Naive B cell (primary cell): ENCODE measurements at regions not wholly inside any gene's neighbourhood (a gene's known extent, or its start where the extent isn't known, plus 50 kb on each side); places are given as distances from the start of the nearest gene placed in this dataset.
A peak's percentile ranks its signal among the peaks of the same experiment; 100 is the strongest.

Experiments
- ATAC-seq, 2 donors: fragments of 150-1000 bp; cut with Tn5 transposase; 2 replicates each; pipeline ENCODE4 v1.10.0; 2021; ENCODE audit warnings: low read depth in 2 of 2, mild to moderate bottlenecking in 2 of 2, moderate library complexity in 2 of 2
- DNase-seq: peaks from one replicate; pipeline ENCODE4 v3.0.0; 2022
- H3K27ac Mint-ChIP-seq, 6 donors: one replicate each; pipeline ENCODE4 v1.8.0; 2020 to 2022; ENCODE audit warnings: mild to moderate bottlenecking in 6 of 6, mixed read lengths in 6 of 6, moderate library complexity in 5 of 6, inconsistent platforms in 2 of 6
- H3K27me3 Mint-ChIP-seq, 3 donors: one replicate each; pipeline ENCODE4 v1.8.0; 2021 to 2022; ENCODE audit warnings: mixed read lengths in 3 of 3, mild to moderate bottlenecking in 1 of 3
- H3K36me3 Mint-ChIP-seq, 2 donors: one replicate each; pipeline ENCODE4 v1.8.0; 2020 to 2022; ENCODE audit warnings: mixed read lengths in 2 of 2, inconsistent platforms in 1 of 2, mild to moderate bottlenecking in 1 of 2
- H3K4me1 Mint-ChIP-seq, 3 donors: one replicate each; pipeline ENCODE4 v1.8.0; 2020 to 2022; ENCODE audit warnings: mixed read lengths in 3 of 3, inconsistent platforms in 1 of 3, mild to moderate bottlenecking in 1 of 3, moderate library complexity in 1 of 3
- H3K4me3 Mint-ChIP-seq, 8 donors: one replicate each; pipeline ENCODE4 v1.8.0; 2020 to 2022; ENCODE audit warnings: mild to moderate bottlenecking in 8 of 8, mixed read lengths in 8 of 8, moderate library complexity in 8 of 8, inconsistent platforms in 2 of 8
- H3K9me3 Mint-ChIP-seq, 7 donors: one replicate each; pipeline ENCODE4 v1.8.0; 2020 to 2022; ENCODE audit warnings: mixed read lengths in 7 of 7, mild to moderate bottlenecking in 5 of 7, inconsistent platforms in 2 of 7, moderate library complexity in 1 of 7

DNA sequence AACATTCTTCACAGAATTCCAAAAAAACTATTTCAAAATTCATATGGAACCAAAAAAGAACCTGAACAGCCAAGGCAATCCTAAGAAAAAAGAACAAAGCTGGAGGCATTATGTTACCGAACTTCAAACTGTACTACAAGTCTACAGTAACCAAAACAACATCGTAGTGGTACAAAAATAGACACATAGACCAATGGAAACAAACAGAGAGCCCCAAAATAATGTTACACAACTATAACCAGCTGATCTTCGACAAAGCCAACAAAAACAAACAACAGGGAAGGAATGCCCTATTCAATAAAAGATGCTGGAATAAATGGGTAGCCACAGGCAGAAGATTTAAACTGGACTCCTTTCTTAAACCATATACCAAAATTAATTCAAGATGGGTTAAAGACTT, 1189.6 kb downstream of the PCDH18 start:
- peaks cover 0 to 16% (median 2%) of the 10 kb centered on the region in 7 donors for H3K9me3 Mint-ChIP-seq

DNA sequence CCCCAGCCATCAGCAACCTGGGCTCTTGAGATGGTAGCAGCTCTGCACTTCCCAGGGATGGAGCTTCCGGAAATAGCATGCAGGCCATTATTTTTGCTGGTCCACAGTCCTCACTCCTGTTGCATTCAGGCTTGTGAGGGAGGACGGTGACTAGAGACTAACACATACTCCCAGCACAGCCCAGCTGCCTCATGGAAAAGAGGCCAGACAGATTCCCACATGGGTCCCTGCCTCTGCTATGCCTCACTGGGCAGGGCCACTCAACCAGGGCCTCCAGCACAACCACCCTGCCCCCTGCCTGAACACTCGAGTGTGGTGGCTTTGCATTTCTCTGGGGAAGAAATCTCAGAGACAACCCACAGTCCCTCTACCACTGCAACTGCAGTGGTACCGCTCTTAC, 1195.1 kb downstream of the PCDH18 start:
- Mint-ChIP-seq H3K36me3 (no peaks in the 10 kb centered on the region), H3K4me1 (no peaks in the 10 kb centered on the region), H3K4me3 (no peak overlapping the region), H3K27me3 (no peaks in the 10 kb centered on the region), H3K27ac (no peak overlapping the region), H3K9me3 (peaks cover 0 to 14% (median 2%) of the 10 kb centered on the region in 7 donors)
- no peak for DNase-seq
- ATAC-seq, result no peak

More for the DNA sequence above, 1189.6 kb downstream of the PCDH18 start:
- no peaks in the 10 kb centered on the region for H3K27me3 Mint-ChIP-seq
- no peak overlapping the region for H3K27ac Mint-ChIP-seq
- no peaks in the 10 kb centered on the region for H3K36me3 Mint-ChIP-seq
- H3K4me1 Mint-ChIP-seq, result no peaks in the 10 kb centered on the region
- ATAC-seq (no peak), DNase-seq (no peak)
- H3K4me3 Mint-ChIP-seq, result no peak overlapping the region

DNA sequence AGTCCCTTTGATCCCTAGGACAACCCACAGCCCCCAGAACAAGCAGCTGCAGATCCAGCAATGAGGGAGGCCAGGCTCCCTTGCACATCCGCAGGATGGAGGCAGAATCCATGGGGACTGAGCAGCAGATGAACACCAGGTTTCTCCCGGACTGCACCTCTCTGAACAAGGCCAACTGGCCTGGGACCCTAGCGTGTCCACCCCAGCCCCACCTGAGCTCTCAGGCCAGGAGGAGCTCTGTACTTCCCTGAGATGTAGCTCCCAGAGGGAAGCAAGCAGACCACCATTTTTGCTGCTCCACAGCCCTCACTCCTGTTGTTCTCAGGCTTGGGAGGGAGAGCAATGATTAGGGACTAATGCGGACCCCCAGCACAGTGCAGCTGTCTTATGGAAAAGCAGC, 1195.8 kb downstream of the PCDH18 start:
- DNase-seq (no peak), ATAC-seq (no peak)
- Mint-ChIP-seq H3K36me3 (no peaks in the 10 kb centered on the region), H3K4me3 (no peak overlapping the region), H3K27me3 (no peaks in the 10 kb centered on the region), H3K27ac (no peak overlapping the region), H3K9me3 (peaks cover 0 to 14% (median 2%) of the 10 kb centered on the region in 7 donors), H3K4me1 (no peaks in the 10 kb centered on the region)

DNA sequence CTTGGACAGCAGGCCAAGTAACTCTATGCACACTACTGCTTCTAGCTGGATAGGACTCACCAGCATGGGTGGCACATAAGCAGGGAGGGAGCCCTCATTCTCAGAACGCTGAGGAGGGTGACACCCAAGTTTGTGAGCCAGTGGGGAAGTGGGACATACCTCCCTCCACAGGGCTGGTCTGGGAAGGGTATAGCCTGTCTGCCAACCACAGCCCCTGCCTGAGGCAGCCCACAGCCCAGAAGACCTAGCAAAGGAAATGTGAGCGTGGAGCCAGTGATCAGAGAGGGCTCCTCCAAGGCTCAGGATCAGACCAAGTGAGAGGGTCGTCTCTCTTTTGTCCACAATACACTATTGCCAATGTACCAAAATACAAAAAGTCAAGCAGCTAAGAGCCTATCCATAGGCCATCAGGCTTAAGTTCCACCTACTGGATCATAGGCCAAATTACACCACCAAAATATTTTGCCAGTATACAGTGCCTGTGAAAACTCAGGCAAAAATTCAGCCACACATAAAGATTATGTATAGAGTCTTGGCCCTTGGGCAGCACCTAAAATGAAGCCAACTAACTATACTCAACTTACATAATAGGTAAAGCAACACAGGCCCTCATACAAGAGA, 1203.1 kb downstream of the PCDH18 start:
- Mint-ChIP-seq H3K36me3 (no peaks in the 10 kb centered on the region), H3K27ac (peak overlapping the region in 1 of 6 donors; percentile 58), H3K4me3 (no peak overlapping the region), H3K27me3 (no peaks in the 10 kb centered on the region), H3K4me1 (no peaks in the 10 kb centered on the region), H3K9me3 (peaks cover 0 to 4% (median 0%) of the 10 kb centered on the region in 7 donors)
- DNase-seq, result no peak
- ATAC-seq, result no peak

DNA sequence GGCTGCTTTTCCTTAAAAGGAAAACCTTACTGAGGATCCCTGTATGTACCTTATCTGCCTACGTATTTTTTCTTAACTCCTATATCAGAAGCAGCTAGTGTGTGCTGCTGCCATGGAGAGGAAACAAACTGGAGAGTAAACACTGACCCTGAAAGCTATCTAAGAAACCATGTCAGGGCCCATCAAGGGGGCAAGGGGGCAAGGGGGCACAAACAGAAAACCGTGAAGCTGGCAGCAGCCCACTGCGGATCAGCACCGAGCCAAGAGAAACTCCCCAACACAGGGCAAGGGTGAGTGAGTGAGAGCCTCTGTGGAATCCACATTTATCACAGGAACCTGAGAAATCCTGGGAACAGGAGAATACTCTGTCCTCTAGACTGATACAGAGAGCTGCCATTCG, 1204.2 kb downstream of the PCDH18 start:
- no peak overlapping the region for H3K4me3 Mint-ChIP-seq
- peaks cover 0 to 4% (median 0%) of the 10 kb centered on the region in 7 donors for H3K9me3 Mint-ChIP-seq
- no peak overlapping the region for H3K27ac Mint-ChIP-seq
- no peak for ATAC-seq
- no peak for DNase-seq
- no peaks in the 10 kb centered on the region for H3K4me1 Mint-ChIP-seq
- no peaks in the 10 kb centered on the region for H3K27me3 Mint-ChIP-seq
- H3K36me3 Mint-ChIP-seq, result no peaks in the 10 kb centered on the region

DNA sequence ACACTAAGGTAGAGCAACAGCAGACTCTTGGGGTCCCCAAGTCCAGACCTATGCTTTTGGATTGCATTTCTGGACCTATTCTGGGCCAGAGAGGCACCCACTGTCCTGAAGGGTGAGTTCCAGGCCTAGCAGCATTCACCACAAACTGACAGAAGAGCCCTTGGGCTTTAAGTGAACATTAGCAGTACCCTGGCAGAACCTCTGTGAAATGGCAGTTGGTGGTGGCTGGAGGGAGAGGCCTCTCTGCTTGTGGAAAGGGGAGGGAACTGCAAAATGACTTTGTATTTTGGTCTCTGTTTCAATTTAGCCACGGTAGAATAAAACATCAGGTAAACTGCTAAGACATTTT, 1211.9 kb downstream of the PCDH18 start:
- DNase-seq (no peak), ATAC-seq (no peak)
- H3K4me1 Mint-ChIP-seq, result no peaks in the 10 kb centered on the region
- H3K9me3 Mint-ChIP-seq, result peaks cover 0 to 2% (median 2%) of the 10 kb centered on the region in 7 donors
- H3K4me3 Mint-ChIP-seq, result no peak overlapping the region
- no peaks in the 10 kb centered on the region for H3K36me3 Mint-ChIP-seq
- H3K27me3 Mint-ChIP-seq, result no peaks in the 10 kb centered on the region
- no peak overlapping the region for H3K27ac Mint-ChIP-seq

DNA sequence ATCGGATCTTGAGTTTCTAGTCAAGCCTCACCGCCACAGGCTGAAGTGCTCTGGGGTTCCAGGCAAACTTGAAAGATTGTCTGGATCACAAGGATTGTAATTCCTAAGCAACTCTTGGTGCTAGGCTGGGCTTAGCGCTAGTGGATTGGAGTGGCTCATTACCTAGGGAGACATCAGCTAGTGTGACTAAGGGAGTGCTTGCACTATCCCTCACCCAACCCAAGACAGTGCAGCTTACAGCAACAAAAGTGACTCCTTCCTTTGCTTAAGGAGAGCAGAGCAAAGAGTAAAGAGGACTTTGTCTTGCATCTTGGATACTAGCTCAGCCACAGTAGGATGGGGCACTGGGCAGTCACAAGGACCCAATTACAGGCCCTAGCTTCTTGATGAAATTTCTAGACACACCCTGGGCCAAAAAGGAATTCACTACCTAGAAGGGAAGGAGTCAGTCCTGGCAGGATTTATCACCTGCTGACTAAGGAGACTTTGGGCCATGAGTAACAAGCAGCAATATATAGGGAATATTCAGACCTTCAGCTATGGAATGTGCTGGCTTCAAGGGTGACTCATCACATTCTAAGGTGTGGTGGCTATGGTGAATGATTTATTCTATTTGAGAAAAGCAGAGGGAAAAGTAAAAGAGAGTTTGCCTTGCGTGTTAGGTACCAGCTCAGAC, 1212.4 kb downstream of the PCDH18 start:
- H3K36me3 Mint-ChIP-seq, result no peaks in the 10 kb centered on the region
- no peaks in the 10 kb centered on the region for H3K27me3 Mint-ChIP-seq
- H3K4me1 Mint-ChIP-seq, result no peaks in the 10 kb centered on the region
- DNase-seq (no peak), ATAC-seq (no peak)
- no peak overlapping the region for H3K27ac Mint-ChIP-seq
- peaks cover 0 to 2% (median 2%) of the 10 kb centered on the region in 7 donors for H3K9me3 Mint-ChIP-seq
- H3K4me3 Mint-ChIP-seq, result no peak overlapping the region

DNA sequence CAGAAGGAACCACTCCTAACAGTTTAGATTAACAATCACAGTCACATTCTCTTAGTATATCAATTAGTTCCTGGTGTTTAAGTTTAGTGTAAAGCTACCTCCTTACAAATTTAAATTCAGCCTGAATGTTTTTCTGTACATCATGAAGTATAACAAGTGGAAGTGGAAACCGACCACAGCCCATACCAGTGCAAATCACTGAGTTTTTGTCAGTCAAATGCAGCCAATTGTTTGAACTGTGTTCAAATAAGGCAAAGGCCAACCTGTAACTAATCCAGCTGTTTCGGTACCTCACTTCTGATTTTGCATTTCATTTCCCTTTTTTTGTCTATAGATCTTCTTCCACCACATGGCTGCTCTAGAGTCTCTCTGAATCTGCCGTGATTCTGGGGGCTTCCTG, 1215.3 kb downstream of the PCDH18 start:
- Mint-ChIP-seq H3K27me3 (no peaks in the 10 kb centered on the region), H3K36me3 (no peaks in the 10 kb centered on the region), H3K27ac (no peak overlapping the region), H3K4me1 (no peaks in the 10 kb centered on the region), H3K9me3 (peaks cover 0 to 2% (median 0%) of the 10 kb centered on the region in 7 donors), H3K4me3 (no peak overlapping the region)
- ATAC-seq (no peak), DNase-seq (no peak)

DNA sequence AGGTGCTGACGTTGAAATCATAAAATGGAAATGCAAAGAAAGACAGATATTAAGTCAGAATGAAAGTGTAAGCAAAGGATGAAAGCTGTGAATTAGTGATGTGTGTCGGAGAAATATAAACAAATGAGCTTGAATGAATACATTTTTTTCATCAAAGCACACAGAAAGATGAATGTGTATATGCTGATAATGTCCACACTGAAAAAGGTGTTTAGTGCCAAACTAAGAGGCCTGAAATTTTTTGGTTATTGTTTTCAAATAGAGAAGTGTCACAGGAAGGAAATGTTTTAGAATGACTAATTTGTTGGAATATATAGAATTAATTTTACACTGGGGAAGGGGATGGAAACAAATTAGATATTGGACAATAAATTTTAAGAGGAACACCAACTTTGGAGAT, 1217.6 kb downstream of the PCDH18 start:
- no peaks in the 10 kb centered on the region for H3K4me1 Mint-ChIP-seq
- no peak for DNase-seq
- H3K27me3 Mint-ChIP-seq, result no peaks in the 10 kb centered on the region
- H3K9me3 Mint-ChIP-seq, result peaks cover 0 to 3% (median 0%) of the 10 kb centered on the region in 7 donors
- ATAC-seq, result no peak
- H3K36me3 Mint-ChIP-seq, result no peaks in the 10 kb centered on the region
- H3K4me3 Mint-ChIP-seq, result no peak overlapping the region
- H3K27ac Mint-ChIP-seq, result no peak overlapping the region

DNA sequence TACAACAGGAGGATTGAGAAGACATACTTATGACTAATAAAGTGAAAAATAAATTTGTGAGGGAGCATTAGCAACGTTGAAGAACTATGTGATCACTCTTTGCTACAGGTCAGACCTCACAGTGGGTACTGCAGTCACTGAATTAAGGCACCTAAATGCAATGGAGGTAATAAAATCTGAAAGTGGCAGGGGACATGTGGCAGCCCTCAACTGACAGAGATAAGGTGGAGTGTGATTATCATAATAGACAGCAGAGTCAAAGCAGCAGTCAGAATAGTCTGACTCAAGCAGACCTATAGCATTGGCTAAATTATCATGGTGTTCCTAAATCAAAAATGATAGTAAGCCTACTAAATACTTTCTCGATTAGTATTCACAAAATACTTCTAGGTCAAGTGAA, 1220.5 kb downstream of the PCDH18 start:
- H3K4me3 Mint-ChIP-seq, result no peak overlapping the region
- DNase-seq, result no peak
- H3K4me1 Mint-ChIP-seq, result no peaks in the 10 kb centered on the region
- H3K36me3 Mint-ChIP-seq, result no peaks in the 10 kb centered on the region
- H3K27ac Mint-ChIP-seq, result no peak overlapping the region
- H3K9me3 Mint-ChIP-seq, result peaks cover 0 to 4% (median 0%) of the 10 kb centered on the region in 7 donors
- H3K27me3 Mint-ChIP-seq, result no peaks in the 10 kb centered on the region
- ATAC-seq, result no peak

DNA sequence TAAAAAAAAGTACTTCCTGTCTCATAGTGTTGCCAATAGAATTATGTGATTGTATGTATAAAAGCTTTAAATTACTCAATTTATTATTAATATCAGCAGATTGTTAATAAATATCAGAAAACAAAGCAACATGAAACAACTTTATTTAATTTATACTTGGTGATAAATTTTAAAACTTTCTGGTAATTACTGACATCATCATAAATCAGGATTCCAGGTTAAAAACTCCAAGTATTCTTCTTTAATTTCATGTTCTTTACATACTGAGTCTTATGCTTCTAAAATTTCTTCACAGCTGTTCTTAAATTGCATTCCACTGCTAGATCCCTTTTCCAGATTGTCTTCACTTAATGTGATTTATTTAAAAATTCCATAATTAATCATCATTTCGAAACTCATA, 1224.5 kb downstream of the PCDH18 start:
- peaks cover 0 to 4% (median 0%) of the 10 kb centered on the region in 7 donors for H3K9me3 Mint-ChIP-seq
- H3K27me3 Mint-ChIP-seq, result no peaks in the 10 kb centered on the region
- no peaks in the 10 kb centered on the region for H3K4me1 Mint-ChIP-seq
- no peak for DNase-seq
- H3K4me3 Mint-ChIP-seq, result no peak overlapping the region
- H3K27ac Mint-ChIP-seq, result no peak overlapping the region
- no peak for ATAC-seq
- H3K36me3 Mint-ChIP-seq, result no peaks in the 10 kb centered on the region

DNA sequence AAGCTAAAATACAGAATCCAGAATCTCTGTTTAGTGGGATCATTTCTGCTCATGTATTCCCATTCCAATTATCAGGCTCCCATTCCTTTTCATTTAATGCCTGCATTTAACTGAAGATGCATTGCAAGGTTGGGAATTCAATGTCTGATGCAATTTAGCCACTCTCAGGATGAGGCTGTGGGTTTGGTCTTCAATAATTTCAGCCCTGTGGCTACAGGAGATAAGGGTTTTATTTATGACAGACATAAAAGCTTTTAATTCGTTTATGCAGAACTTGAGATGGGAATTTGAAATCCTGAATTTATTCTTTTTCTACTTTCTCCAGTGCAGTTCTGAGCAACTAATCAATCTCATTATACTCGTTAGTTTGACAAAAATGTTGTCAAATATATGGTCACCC, 1225.9 kb downstream of the PCDH18 start:
- H3K9me3 Mint-ChIP-seq, result peaks cover 0 to 4% (median 0%) of the 10 kb centered on the region in 7 donors
- no peaks in the 10 kb centered on the region for H3K27me3 Mint-ChIP-seq
- H3K4me1 Mint-ChIP-seq, result no peaks in the 10 kb centered on the region
- no peak overlapping the region for H3K27ac Mint-ChIP-seq
- no peak overlapping the region for H3K4me3 Mint-ChIP-seq
- no peaks in the 10 kb centered on the region for H3K36me3 Mint-ChIP-seq
- DNase-seq (no peak), ATAC-seq (no peak)

DNA sequence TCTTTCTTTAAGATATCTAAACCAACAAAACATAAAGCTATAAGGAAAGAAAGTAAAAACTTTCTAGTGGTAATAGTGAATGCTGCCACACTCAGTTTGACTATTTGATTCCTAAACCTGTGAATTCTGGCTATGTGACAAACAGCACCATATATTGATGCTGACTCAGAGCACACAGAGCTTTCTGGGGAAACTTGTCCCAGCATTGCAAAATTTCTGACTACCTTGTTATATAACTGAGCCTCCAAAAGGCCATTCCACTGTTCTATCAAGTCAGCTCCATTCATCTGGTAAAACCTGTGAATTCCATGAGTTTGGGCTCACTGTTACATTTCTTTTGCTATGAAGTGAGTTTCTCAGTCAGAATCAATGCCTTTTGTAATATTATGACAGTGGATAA, 1229.7 kb downstream of the PCDH18 start:
- ATAC-seq, result no peak
- H3K27ac Mint-ChIP-seq, result no peak overlapping the region
- peaks cover 0 to 7% (median 0%) of the 10 kb centered on the region in 7 donors for H3K9me3 Mint-ChIP-seq

DNA sequence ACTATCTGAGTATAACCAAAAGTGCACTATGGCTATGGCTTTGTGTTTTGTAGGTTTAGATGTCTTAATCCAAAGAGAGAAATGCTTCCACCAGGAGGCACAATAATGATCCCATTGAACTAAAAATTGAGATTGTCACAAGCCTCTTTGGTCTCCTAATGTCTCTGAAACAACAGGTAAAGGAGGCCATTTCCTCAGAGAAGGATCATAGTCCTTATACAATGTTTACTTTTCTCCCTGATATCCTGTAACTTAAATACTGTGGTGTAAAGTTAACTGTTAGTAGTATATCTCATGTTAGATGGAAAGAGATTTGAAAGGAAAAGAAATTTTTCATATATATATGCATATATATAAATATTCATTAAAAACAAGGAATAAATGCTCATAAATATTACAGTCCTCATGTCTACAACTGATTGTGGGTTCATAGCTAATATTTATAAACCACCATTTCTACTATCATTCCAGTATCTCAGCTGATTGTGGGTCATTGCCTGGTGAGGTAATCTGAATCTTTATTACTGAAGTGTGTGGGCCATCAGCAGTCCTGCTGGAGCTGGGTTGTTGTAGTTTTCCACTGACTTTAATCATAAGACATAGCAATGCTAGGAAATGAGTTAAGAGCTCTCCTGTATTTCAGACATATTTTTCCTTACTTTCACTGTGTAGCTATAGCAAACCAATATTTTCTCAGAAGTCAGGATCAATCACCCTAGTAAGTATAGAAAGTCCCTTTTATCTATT, 1230.4 kb downstream of the PCDH18 start:
- Mint-ChIP-seq H3K36me3 (no peaks in the 10 kb centered on the region), H3K9me3 (peaks cover 0 to 7% (median 0%) of the 10 kb centered on the region in 7 donors), H3K27ac (no peak overlapping the region), H3K4me1 (no peaks in the 10 kb centered on the region), H3K27me3 (no peaks in the 10 kb centered on the region), H3K4me3 (no peak overlapping the region)
- DNase-seq (no peak), ATAC-seq (no peak)

More for the DNA sequence above, 1229.7 kb downstream of the PCDH18 start:
- Mint-ChIP-seq H3K27me3 (no peaks in the 10 kb centered on the region), H3K36me3 (no peaks in the 10 kb centered on the region), H3K4me1 (no peaks in the 10 kb centered on the region), H3K4me3 (no peak overlapping the region)
- no peak for DNase-seq
